GM23338 (cell line): ENCODE measurements at regions not wholly inside any gene's neighbourhood (a gene's known extent, or its start where the extent isn't known, plus 50 kb on each side); places are given as distances from the start of the nearest gene placed in this dataset. TPM values are rescaled to one million over a fixed set of nuclear protein-coding genes. Genes with fewer than 3 reads are reported as not detected.

ENCODE experiments used
- small RNA-seq: library from RNA; depleted of rRNA; stranded (forward); fragments of <200 nt; gene quantifications from one replicate; pipeline ENCODE3, GENCODE V24; 2014; ENCODE audit warnings: low replicate concordance

Small RNAs in the stretch of these regions (small RNA-seq; reads per million reads assigned to genes)
- not detected for gene RNU6-974P
